A673 (cell line): ENCODE measurements at regions not wholly inside any gene's neighbourhood (a gene's known extent, or its start where the extent isn't known, plus 50 kb on each side); places are given as distances from the start of the nearest gene placed in this dataset.
A peak's percentile ranks its signal among the peaks of the same experiment; 100 is the strongest.

Experiments
- BruUV-seq: library from RNA; stranded (reverse); fragments of 400-500 nt; replicated peaks from 2 replicates; lab custom pipeline; 2021; lab: Mats Ljungman, UMichigan
- CTCF ChIA-PET: fragments of 300-600 bp; sonication (Branson Sonifier 250); formaldehyde crosslinking; loops from one replicate; lab custom pipeline; 2022; ENCODE audit warnings: antibody characterized with exemption; lab: Charles Lee
- POLR2A ChIA-PET: fragments of 300-600 bp; sonication (Branson Sonifier 250); formaldehyde crosslinking; loops from one replicate; lab custom pipeline; 2022; ENCODE audit warnings: antibody characterized with exemption; ENCODE audit not compliant: low non-redundant PET; lab: Charles Lee
- DNase-seq: peaks from one replicate; pipeline ENCODE4 v3.0.0-alpha.2; 2015; ENCODE audit warnings: low spot score
- H3K27ac ChIP-seq: fragments of 200-600 bp; sonication (generic); 2 replicates; pipeline ENCODE4 v1.5.1; 2016; ENCODE audit warnings: mixed run types, low read depth, mild to moderate bottlenecking, mixed read lengths, antibody characterized with exemption, low read length; ENCODE audit not compliant: poor library complexity, severe bottlenecking
- H3K27me3 ChIP-seq: fragments of 200-600 bp; sonication (generic); replicated peaks from 2 replicates; pipeline ENCODE4 v1.6.1; 2017; ENCODE audit warnings: mixed run types, low read depth, mild to moderate bottlenecking, mixed read lengths, antibody characterized with exemption, low read length; ENCODE audit not compliant: insufficient read depth, poor library complexity
- H3K36me3 ChIP-seq: fragments of 200-600 bp; sonication (generic); 2 replicates; pipeline ENCODE4 v1.6.1; 2016; ENCODE audit warnings: mixed run types, mild to moderate bottlenecking, mixed read lengths, antibody characterized with exemption, low read length; ENCODE audit not compliant: insufficient read depth, poor library complexity, severe bottlenecking
- H3K4me1 ChIP-seq: fragments of 200-600 bp; sonication (generic); 2 replicates; pipeline ENCODE4 v1.6.1; 2017; ENCODE audit warnings: mixed run types, mild to moderate bottlenecking, mixed read lengths, antibody characterized with exemption, low read length; ENCODE audit not compliant: insufficient read depth, poor library complexity, severe bottlenecking
- H3K4me3 ChIP-seq: fragments of 200-600 bp; sonication (generic); 2 replicates; pipeline ENCODE4 v1.5.1; 2016; ENCODE audit warnings: low read depth, mixed run types, mild to moderate bottlenecking, mixed read lengths, low read length; ENCODE audit not compliant: poor library complexity, severe bottlenecking
- H3K9me3 ChIP-seq: fragments of 200-600 bp; sonication (generic); 2 replicates; pipeline ENCODE4 v1.6.1; 2016; ENCODE audit warnings: mixed run types, low read depth, mild to moderate bottlenecking, mixed read lengths, antibody characterized with exemption, low read length; ENCODE audit not compliant: poor library complexity, severe bottlenecking
- CTCF ChIP-seq: fragments of 300-800, 200-600 bp; sonication (generic); conservative IDR thresholded peaks from 2 replicates; pipeline ENCODE4 v1.5.1; 2017; ENCODE audit warnings: low read depth, mild to moderate bottlenecking, antibody characterized with exemption, low read length, moderate library complexity, mixed read lengths
- EZH2 ChIP-seq: fragments of 200-600 bp; sonication (generic); IDR thresholded peaks from 2 replicates; pipeline ENCODE4 v1.6.1; 2017; ENCODE audit warnings: borderline replicate concordance, low read depth, mild to moderate bottlenecking, mixed read lengths, antibody characterized with exemption, low read length; ENCODE audit not compliant: poor library complexity, severe bottlenecking
- intact Hi-C: fragments of 100-400 bp; cut with micrococcal nuclease; formaldehyde crosslinking; loops from one replicate; pipeline ENCODE4 v1.10.0; 2022; ENCODE audit not compliant: unreplicated experiment

- H3K27ac ChIP-seq, result no peak overlapping the region
- BruUV-seq, result no TSS peak
- DNase-seq, result no peak
- no peak overlapping the region for H3K4me3 ChIP-seq
- TF ChIP-seq EZH2 (no peak), CTCF (no peak)
- no peaks in the 10 kb centered on the region for H3K9me3 ChIP-seq
- H3K27me3 ChIP-seq, result no peaks in the 10 kb centered on the region
- H3K4me1 ChIP-seq, result no peaks in the 10 kb centered on the region
- ChIA-PET POLR2A (no interaction called here), CTCF (no interaction called here)
- no peaks in the 10 kb centered on the region for H3K36me3 ChIP-seq
- intact Hi-C loops, result no loop called here
Measured at GRCh38 chr2:48007699-48008268, 101.5 kb upstream of the FBXO11 start.

GRCh38 chr2:48009256-48009655, 103.0 kb upstream of the FBXO11 start:
- Histone ChIP-seq H3K27ac (no peak overlapping the region), H3K27me3 (no peaks in the 10 kb centered on the region), H3K9me3 (no peaks in the 10 kb centered on the region), H3K4me3 (no peak overlapping the region), H3K4me1 (no peaks in the 10 kb centered on the region), H3K36me3 (no peaks in the 10 kb centered on the region)
- CTCF ChIA-PET, result no interaction called here
- intact Hi-C loops, result no loop called here
- no peak for TF ChIP-seq CTCF
- DNase-seq, result no peak
- BruUV-seq, result no TSS peak
- POLR2A ChIA-PET, result no interaction called here

GRCh38 chr2:48015421-48015820, 109.1 kb upstream of the FBXO11 start:
- ChIA-PET POLR2A (no interaction called here), CTCF (no interaction called here)
- no peak for TF ChIP-seq CTCF
- no peak for TF ChIP-seq EZH2
- peak; percentile 6 for DNase-seq
- Histone ChIP-seq H3K4me1 (no peaks in the 10 kb centered on the region), H3K4me3 (no peak overlapping the region), H3K36me3 (no peaks in the 10 kb centered on the region), H3K27me3 (no peaks in the 10 kb centered on the region), H3K27ac (no peak overlapping the region), H3K9me3 (no peaks in the 10 kb centered on the region)
- intact Hi-C loops, result no loop called here
- BruUV-seq, result no TSS peak
